Gastrocnemius medialis (tissue), 4 donors: ENCODE measurements at regions not wholly inside any gene's neighbourhood (a gene's known extent, or its start where the extent isn't known, plus 50 kb on each side); places are given as distances from the start of the nearest gene placed in this dataset.

ENCODE experiments used
- ATAC-seq, 2 donors: fragments of 150-250 bp; one replicate each; pipeline ENCODE4 v1.9.1; 2016
- DNase-seq, 2 donors: peaks; one replicate each; pipeline ENCODE4 v3.0.0-alpha.2; 2019
- H3K27ac ChIP-seq, 4 donors: fragments of 200-600 bp; sonication (generic); 1 replicate in 1 of 4; 2 replicates in 3 of 4; pipeline ENCODE4 v1.5.1; 2016 to 2018; ENCODE audit warnings: mild to moderate bottlenecking in 2 of 4, moderate library complexity in 1 of 4
- H3K27me3 ChIP-seq, 3 donors: fragments of 200-600 bp; sonication (generic) in 2 of 3; 1 replicate in 1 of 3; 2 replicates in 2 of 3; pipeline versions ENCODE4 v1.5.1 to v1.6.0; 2016 to 2019; ENCODE audit warnings: mild to moderate bottlenecking in 1 of 3, moderate library complexity in 1 of 3
- H3K36me3 ChIP-seq, 2 donors: fragments of 200-600 bp; sonication (generic) in 1 of 2; one replicate each; pipeline ENCODE4 v1.5.1; 2017 to 2018
- H3K4me1 ChIP-seq, 2 donors: fragments of 200-600 bp; sonication (generic) in 1 of 2; one replicate each; pipeline ENCODE4 v1.5.1; 2016 to 2017; ENCODE audit warnings: mild to moderate bottlenecking in 2 of 2
- H3K4me3 ChIP-seq, 4 donors: fragments of 200-600 bp; sonication (generic) in 3 of 4; 1 replicate in 1 of 4; 2 replicates in 3 of 4; pipeline ENCODE4 v1.5.1; 2016 to 2019; ENCODE audit warnings: mild to moderate bottlenecking in 2 of 4
- H3K9me3 ChIP-seq, 3 donors: fragments of 200-600 bp; sonication (generic) in 2 of 3; 1 replicate in 1 of 3; 2 replicates in 2 of 3; pipeline ENCODE4 v1.5.1; 2016 to 2019
- POLR2A ChIP-seq, 2 donors: fragments of 450-650 bp; IDR thresholded peaks; one replicate each; pipeline ENCODE4 v1.6.1; 2017; ENCODE audit warnings: antibody characterized with exemption in 2 of 2, mild to moderate bottlenecking in 2 of 2, moderate library complexity in 2 of 2
- in situ Hi-C, 4 donors: fragments of 200-750 bp; cut with MboI; loops; one replicate each; pipeline versions ENCODE4 v1.15.0 to v1.8.0; 2017; ENCODE audit warnings: low sequenced_read_pairs in 4 of 4
- intact Hi-C: fragments of 100-400 bp; cut with DNase I; formaldehyde crosslinking; loops from one replicate; pipeline ENCODE4 v1.15.1; 2023; ENCODE audit warnings: low total_unique reads
- TF ChIP-seq, protein P1 (sequence below), 5 experiments: fragments of 450-650 bp in 3 of 5; fragments of 200-600 bp in 2 of 5; sonication (generic) in 2 of 5; IDR thresholded peaks in 4 of 5; conservative IDR thresholded peaks in 1 of 5; 1 replicate in 4 of 5; 2 replicates in 1 of 5; pipeline ENCODE4 v1.5.1; 2016 to 2019; ENCODE audit warnings: antibody characterized with exemption in 5 of 5, mild to moderate bottlenecking in 3 of 5, moderate library complexity in 3 of 5

DNA sequence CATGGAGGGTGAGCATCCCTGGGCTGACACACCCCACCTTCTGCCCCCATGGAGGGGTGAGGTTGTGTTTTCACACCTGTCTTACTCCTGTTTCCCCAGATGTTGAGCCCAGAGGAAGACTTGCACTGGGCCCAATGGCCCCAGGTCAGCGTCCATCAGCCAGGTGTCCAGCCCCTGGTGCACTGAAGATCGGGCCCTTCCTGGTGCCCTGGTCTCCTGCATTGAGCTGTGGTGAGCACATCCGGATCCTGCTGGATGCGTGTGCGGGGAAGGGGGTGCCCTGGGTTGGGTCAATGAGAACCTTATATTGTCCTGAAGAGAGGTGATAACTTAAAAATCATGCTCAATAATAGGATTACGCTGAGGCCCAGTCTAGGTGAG lies 227.3 kb downstream of the SNRPN start:
- Histone ChIP-seq H3K36me3 (no peaks in the 10 kb centered on the region), H3K27me3 (no peaks in the 10 kb centered on the region), H3K9me3 (no peaks in the 10 kb centered on the region), H3K4me3 (no peak overlapping the region), H3K4me1 (no peaks in the 10 kb centered on the region), H3K27ac (no peak overlapping the region)
- in situ Hi-C loops (no loop called here), intact Hi-C loops (no loop called here)
- TF ChIP-seq, protein P1, sequence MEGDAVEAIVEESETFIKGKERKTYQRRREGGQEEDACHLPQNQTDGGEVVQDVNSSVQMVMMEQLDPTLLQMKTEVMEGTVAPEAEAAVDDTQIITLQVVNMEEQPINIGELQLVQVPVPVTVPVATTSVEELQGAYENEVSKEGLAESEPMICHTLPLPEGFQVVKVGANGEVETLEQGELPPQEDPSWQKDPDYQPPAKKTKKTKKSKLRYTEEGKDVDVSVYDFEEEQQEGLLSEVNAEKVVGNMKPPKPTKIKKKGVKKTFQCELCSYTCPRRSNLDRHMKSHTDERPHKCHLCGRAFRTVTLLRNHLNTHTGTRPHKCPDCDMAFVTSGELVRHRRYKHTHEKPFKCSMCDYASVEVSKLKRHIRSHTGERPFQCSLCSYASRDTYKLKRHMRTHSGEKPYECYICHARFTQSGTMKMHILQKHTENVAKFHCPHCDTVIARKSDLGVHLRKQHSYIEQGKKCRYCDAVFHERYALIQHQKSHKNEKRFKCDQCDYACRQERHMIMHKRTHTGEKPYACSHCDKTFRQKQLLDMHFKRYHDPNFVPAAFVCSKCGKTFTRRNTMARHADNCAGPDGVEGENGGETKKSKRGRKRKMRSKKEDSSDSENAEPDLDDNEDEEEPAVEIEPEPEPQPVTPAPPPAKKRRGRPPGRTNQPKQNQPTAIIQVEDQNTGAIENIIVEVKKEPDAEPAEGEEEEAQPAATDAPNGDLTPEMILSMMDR (IDR thresholded peaks at IDR 0.05 in 4 of 5, conservative IDR thresholded peaks at IDR 0.05 in 1 of 5): no peak
- TF ChIP-seq POLR2A (IDR thresholded peaks at IDR 0.05): no peak
- DNase-seq (peak in 1 of 2 donors; percentile 1), ATAC-seq (no peak)

DNA sequence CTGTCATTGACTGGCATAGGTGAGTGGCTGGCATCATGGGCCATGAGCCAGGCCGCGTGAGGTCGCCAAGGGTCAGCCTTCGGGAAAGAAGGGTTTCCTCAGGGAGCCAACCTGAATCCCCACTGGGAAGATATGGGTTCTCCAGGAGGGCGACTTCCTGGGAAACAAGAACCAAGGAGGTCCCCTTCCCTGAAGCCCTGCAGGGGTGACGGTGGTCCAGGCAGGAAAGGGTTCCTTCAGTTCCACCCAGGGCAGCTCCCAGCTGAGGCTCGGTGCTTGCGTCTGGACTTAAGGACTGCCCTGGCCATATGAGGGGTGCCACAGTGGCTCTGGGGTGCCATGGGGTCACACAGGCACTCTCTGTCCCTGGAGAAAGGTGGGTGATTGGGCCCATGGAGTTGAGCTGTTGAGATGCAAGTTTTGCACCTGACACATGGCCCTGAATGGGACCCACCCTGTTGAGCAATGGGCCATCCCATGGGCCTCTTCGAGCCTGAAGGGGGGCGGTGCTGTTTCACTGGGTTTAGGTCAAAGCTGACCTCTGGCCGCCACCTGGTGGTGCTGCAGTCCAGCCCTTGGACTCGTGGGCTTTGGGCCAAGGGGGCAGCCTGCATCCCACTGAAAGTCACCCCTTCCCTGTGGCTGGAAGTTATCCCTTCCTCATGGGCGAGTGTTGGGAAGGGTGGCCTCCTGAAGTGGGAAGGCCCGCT lies 228.1 kb downstream of the SNRPN start:
- DNase-seq (peak in 1 of 2 donors; percentile 1), ATAC-seq (no peak)
- intact Hi-C loops (no loop called here), in situ Hi-C loops (no loop called here)
- no peak overlapping the region for H3K27ac ChIP-seq
- H3K27me3 ChIP-seq: no peaks in the 10 kb centered on the region
- no peaks in the 10 kb centered on the region for H3K36me3 ChIP-seq
- no peak overlapping the region for H3K4me3 ChIP-seq
- no peaks in the 10 kb centered on the region for H3K4me1 ChIP-seq
- TF ChIP-seq, protein P1 (IDR thresholded peaks at IDR 0.05 in 4 of 5, conservative IDR thresholded peaks at IDR 0.05 in 1 of 5): peak in 1 of 5 experiments; percentile 23
- no peak for TF ChIP-seq POLR2A (IDR thresholded peaks at IDR 0.05)
- no peaks in the 10 kb centered on the region for H3K9me3 ChIP-seq

DNA sequence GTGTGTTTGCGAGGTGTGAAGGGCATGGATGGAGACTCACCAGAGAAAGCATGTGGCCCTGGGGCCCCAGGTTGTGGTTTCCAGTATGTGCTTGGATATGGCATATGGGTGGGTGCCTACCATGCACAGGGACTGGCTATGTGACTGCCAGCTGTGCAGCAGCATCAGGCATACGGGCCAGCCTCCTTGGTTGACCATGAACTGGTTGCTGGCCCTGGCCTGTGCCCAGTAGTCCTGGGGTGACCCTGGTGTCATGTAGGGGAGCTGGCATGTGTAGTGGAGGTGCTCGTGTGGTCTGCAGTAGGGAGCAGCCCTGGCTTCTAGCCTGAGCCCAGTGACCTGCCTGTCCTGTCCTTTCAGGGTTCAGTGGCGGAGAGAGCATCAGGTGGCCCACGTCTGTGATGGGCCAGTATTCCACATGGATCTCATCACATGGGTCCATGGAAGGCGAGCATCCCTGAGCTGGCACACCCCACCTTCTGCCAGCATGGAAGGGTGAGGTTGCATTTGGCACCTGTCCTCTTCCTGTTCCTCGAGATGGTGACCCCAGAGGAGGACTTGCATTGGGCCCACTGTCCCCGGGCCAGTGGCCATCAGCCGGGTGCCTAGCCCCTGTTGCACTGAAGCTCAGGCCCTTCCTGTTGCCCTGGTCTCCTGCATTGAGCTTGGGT lies 228.9 kb downstream of the SNRPN start:
- H3K36me3 ChIP-seq: no peaks in the 10 kb centered on the region
- no peaks in the 10 kb centered on the region for H3K9me3 ChIP-seq
- intact Hi-C loops (no loop called here), in situ Hi-C loops (no loop called here)
- H3K4me3 ChIP-seq: no peak overlapping the region
- H3K4me1 ChIP-seq: no peaks in the 10 kb centered on the region
- TF ChIP-seq, protein P1 (IDR thresholded peaks at IDR 0.05 in 4 of 5, conservative IDR thresholded peaks at IDR 0.05 in 1 of 5): no peak
- no peak for TF ChIP-seq POLR2A (IDR thresholded peaks at IDR 0.05)
- H3K27ac ChIP-seq: no peak overlapping the region
- DNase-seq (peak; percentile 1 to 5), ATAC-seq (no peak)
- no peaks in the 10 kb centered on the region for H3K27me3 ChIP-seq

DNA sequence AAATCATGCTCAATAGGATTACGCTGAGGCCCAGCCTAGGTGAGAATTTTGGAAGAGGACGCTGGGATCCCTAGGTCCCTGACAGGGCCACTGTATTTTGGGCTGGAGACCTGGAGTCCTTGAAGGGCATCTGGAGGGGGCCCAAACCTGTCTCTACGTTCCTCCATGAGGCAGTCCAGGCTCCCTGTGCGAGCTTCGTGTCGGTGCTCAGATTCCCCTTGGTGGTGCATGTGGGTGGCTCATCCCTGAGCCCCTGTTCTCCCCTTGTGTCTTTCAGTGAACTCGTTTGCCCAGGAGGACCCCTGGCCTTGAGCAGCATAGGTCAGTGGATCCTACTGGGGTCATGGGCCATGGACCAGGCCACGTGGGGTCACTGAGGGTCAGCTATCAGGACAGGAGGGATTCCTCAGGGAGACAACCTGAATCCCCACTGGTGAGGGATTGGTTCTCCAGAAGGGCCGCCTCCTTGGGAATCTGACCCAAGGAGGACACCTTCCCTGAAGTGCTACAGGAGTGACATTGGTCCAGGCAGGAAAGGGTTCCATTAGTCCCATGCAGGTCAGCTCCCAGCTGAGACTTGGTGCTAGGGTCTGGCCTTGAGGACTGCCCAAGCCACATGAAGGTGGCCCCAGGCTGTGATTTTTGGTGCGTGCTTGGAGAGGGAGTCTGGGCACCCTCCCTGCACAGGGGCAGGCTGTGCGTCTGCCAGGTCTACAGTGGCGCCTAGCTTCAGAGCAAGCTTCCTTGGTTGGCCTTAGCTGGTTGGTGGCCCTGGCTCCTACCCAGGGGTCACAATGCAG lies 229.8 kb downstream of the SNRPN start:
- intact Hi-C loops (no loop called here), in situ Hi-C loops (no loop called here)
- Histone ChIP-seq H3K27me3 (no peaks in the 10 kb centered on the region), H3K4me3 (no peak overlapping the region), H3K9me3 (no peaks in the 10 kb centered on the region), H3K27ac (no peak overlapping the region), H3K36me3 (no peaks in the 10 kb centered on the region), H3K4me1 (no peaks in the 10 kb centered on the region)
- ATAC-seq: no peak
- DNase-seq: peak in 1 of 2 donors; percentile 4
- TF ChIP-seq, protein P1 (IDR thresholded peaks at IDR 0.05 in 4 of 5, conservative IDR thresholded peaks at IDR 0.05 in 1 of 5): no peak
- no peak for TF ChIP-seq POLR2A (IDR thresholded peaks at IDR 0.05)
